ENCODE measurements at regions not wholly inside any gene's neighbourhood (a gene's known extent, or its start where the extent isn't known, plus 50 kb on each side); places are given as distances from the start of the nearest gene placed in this dataset.

DNA sequence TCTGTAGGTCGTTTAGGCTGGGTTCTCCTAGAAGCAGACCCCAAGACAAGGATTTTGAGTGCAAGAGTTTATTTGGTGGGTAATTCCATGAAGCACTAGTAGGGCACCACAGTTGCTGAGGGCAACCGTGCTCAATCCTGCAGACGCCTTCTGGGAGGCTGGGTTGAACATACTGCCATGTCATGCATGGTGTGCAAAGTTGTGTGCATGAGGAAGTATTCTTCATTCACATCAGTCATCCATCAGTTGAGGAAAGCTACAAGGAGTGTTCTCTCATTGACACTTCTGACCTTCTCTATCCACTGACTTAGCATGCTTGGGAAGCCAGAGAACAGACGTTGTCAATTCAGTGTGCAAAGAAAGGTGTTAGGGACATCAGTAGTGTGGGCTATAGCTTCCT lies 179.2 kb downstream of the PTPN11 start:
- H3K9me3 ChIP-seq = no peaks in the 10 kb centered on the region
- ATAC-seq = no peak
- intact Hi-C loops (cut with DNase I) = no loop called here

GRCh38 chr12:112598626-112599025 lies 179.9 kb downstream of the PTPN11 start:
- ATAC-seq (no peak), DNase-seq (no peak)
- no peak overlapping the region for H3K4me3 ChIP-seq
- H3K36me3 ChIP-seq = no peaks in the 10 kb centered on the region
- H3K9me3 ChIP-seq = no peaks in the 10 kb centered on the region
- H3K27ac ChIP-seq = no peak overlapping the region
- TF ChIP-seq CTCF (IDR thresholded peaks at IDR 0.05) = no peak
- H3K4me1 ChIP-seq = no peaks in the 10 kb centered on the region
- no peaks in the 10 kb centered on the region for H3K27me3 ChIP-seq (ENCODE audit: low read depth)
- intact Hi-C loops (cut with DNase I) = no loop called here

More for the DNA sequence above, 179.2 kb downstream of the PTPN11 start:
- TF ChIP-seq CTCF (IDR thresholded peaks at IDR 0.05) = no peak
- Histone ChIP-seq H3K27ac (no peak overlapping the region), H3K4me3 (no peak overlapping the region), H3K4me1 (no peaks in the 10 kb centered on the region), H3K27me3 (ENCODE audit: low read depth) (no peaks in the 10 kb centered on the region), H3K36me3 (no peaks in the 10 kb centered on the region)
- DNase-seq = no peak

DNA sequence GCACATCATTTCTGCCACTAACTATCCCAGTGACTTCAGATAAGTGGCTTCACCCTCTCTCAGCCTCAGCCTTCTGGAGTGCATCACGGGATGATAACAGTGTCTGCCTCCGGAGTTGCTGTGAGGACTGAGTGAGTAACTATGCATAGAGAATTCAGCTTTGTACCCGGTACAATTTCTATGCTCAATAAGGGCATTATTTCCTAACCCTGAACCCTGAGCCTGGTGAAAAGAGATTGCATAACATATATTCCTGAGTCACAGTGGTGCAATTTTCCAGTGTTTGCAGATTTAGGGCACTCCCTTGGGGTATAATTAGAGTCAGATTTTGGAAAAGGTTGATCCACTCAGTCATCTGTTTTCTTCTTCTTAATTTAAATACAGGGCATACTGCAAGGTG lies 181.1 kb downstream of the PTPN11 start:
- ATAC-seq = peak; percentile 72 to 78
- no peak overlapping the region for H3K4me3 ChIP-seq
- no peak for DNase-seq
- no peaks in the 10 kb centered on the region for H3K9me3 ChIP-seq
- no peaks in the 10 kb centered on the region for H3K27me3 ChIP-seq (ENCODE audit: low read depth)
- intact Hi-C loops (cut with DNase I) = no loop called here
- H3K27ac ChIP-seq = no peak overlapping the region
- H3K4me1 ChIP-seq = no peaks in the 10 kb centered on the region
- TF ChIP-seq CTCF (IDR thresholded peaks at IDR 0.05) = no peak
- no peaks in the 10 kb centered on the region for H3K36me3 ChIP-seq

- Histone ChIP-seq H3K4me1 (peaks cover under 1% of the 10 kb centered on the region), H3K27me3 (ENCODE audit: low read depth) (peaks cover 3% of the 10 kb centered on the region), H3K36me3 (no peaks in the 10 kb centered on the region), H3K27ac (no peak overlapping the region), H3K9me3 (no peaks in the 10 kb centered on the region), H3K4me3 (no peak overlapping the region)
- intact Hi-C loops (cut with DNase I) = no loop called here
- TF ChIP-seq CTCF (IDR thresholded peaks at IDR 0.05) = no peak
- ATAC-seq = no peak
- DNase-seq = no peak
These were observed 183.4 kb downstream of the PTPN11 start for GRCh38 chr12:112602150-112602549.

DNA sequence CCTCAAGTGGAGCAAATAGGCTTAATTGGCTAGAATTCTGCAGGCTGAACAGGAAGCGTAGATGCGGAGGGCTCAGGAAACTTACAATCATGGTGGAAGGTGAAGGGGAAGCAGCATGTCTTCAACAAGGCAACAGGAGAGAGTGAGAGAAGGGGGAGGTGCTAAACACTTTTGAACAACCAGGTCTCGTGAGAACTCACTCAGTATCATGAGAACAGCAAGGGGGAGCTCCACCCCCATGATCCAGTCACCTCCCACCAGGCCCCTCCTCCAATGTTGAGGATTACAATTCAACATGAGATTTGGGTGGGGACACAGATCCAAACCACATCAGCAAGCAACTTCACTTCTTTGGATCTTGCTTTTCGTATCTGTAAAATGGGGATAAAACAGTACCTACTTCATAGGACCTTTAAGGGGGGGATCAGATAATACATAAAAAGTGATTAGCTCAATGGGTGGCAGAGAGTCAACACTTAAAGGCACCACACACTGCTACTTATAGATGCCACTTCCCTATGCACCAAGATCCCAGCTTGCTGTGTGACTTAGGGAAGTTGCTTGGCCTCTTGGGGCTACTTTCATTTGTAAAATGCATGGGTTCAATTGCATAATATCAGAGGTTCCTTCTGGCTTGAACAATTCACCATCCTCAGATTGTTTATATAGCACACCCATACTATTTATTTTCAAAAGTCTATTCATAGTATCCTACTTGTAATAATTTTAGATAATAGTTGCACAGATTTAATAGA lies 184.8 kb upstream of the RPH3A start:
- no peaks in the 10 kb centered on the region for H3K36me3 ChIP-seq
- TF ChIP-seq CTCF (IDR thresholded peaks at IDR 0.05) = no peak
- H3K27ac ChIP-seq = no peak overlapping the region
- ATAC-seq (peak; percentile 46 to 67), DNase-seq (no peak)
- peaks cover 5% of the 10 kb centered on the region for H3K4me1 ChIP-seq
- H3K9me3 ChIP-seq = no peaks in the 10 kb centered on the region
- H3K27me3 ChIP-seq (ENCODE audit: low read depth) = peaks cover 3% of the 10 kb centered on the region
- H3K4me3 ChIP-seq = no peak overlapping the region
- intact Hi-C loops (cut with DNase I) = no loop called here
